A673 (cell line): ENCODE measurements at regions not wholly inside any gene's neighbourhood (a gene's known extent, or its start where the extent isn't known, plus 50 kb on each side); places are given as distances from the start of the nearest gene placed in this dataset.

Experiments
- BruUV-seq: library from RNA; stranded (reverse); fragments of 400-500 nt; replicated peaks from 2 replicates; lab custom pipeline; 2021; lab: Mats Ljungman, UMichigan
- CTCF ChIA-PET: fragments of 300-600 bp; sonication (Branson Sonifier 250); formaldehyde crosslinking; loops from one replicate; lab custom pipeline; 2022; ENCODE audit warnings: antibody characterized with exemption; lab: Charles Lee
- POLR2A ChIA-PET: fragments of 300-600 bp; sonication (Branson Sonifier 250); formaldehyde crosslinking; loops from one replicate; lab custom pipeline; 2022; ENCODE audit warnings: antibody characterized with exemption; ENCODE audit not compliant: low non-redundant PET; lab: Charles Lee
- DNase-seq: peaks from one replicate; pipeline ENCODE4 v3.0.0-alpha.2; 2015; ENCODE audit warnings: low spot score
- H3K27ac ChIP-seq: fragments of 200-600 bp; sonication (generic); 2 replicates; pipeline ENCODE4 v1.5.1; 2016; ENCODE audit warnings: mixed run types, low read depth, mild to moderate bottlenecking, mixed read lengths, antibody characterized with exemption, low read length; ENCODE audit not compliant: poor library complexity, severe bottlenecking
- H3K27me3 ChIP-seq: fragments of 200-600 bp; sonication (generic); replicated peaks from 2 replicates; pipeline ENCODE4 v1.6.1; 2017; ENCODE audit warnings: mixed run types, low read depth, mild to moderate bottlenecking, mixed read lengths, antibody characterized with exemption, low read length; ENCODE audit not compliant: insufficient read depth, poor library complexity
- H3K36me3 ChIP-seq: fragments of 200-600 bp; sonication (generic); 2 replicates; pipeline ENCODE4 v1.6.1; 2016; ENCODE audit warnings: mixed run types, mild to moderate bottlenecking, mixed read lengths, antibody characterized with exemption, low read length; ENCODE audit not compliant: insufficient read depth, poor library complexity, severe bottlenecking
- H3K4me1 ChIP-seq: fragments of 200-600 bp; sonication (generic); 2 replicates; pipeline ENCODE4 v1.6.1; 2017; ENCODE audit warnings: mixed run types, mild to moderate bottlenecking, mixed read lengths, antibody characterized with exemption, low read length; ENCODE audit not compliant: insufficient read depth, poor library complexity, severe bottlenecking
- H3K4me3 ChIP-seq: fragments of 200-600 bp; sonication (generic); 2 replicates; pipeline ENCODE4 v1.5.1; 2016; ENCODE audit warnings: low read depth, mixed run types, mild to moderate bottlenecking, mixed read lengths, low read length; ENCODE audit not compliant: poor library complexity, severe bottlenecking
- H3K9me3 ChIP-seq: fragments of 200-600 bp; sonication (generic); 2 replicates; pipeline ENCODE4 v1.6.1; 2016; ENCODE audit warnings: mixed run types, low read depth, mild to moderate bottlenecking, mixed read lengths, antibody characterized with exemption, low read length; ENCODE audit not compliant: poor library complexity, severe bottlenecking
- EZH2 ChIP-seq: fragments of 200-600 bp; sonication (generic); IDR thresholded peaks from 2 replicates; pipeline ENCODE4 v1.6.1; 2017; ENCODE audit warnings: borderline replicate concordance, low read depth, mild to moderate bottlenecking, mixed read lengths, antibody characterized with exemption, low read length; ENCODE audit not compliant: poor library complexity, severe bottlenecking
- intact Hi-C: fragments of 100-400 bp; cut with micrococcal nuclease; formaldehyde crosslinking; loops from one replicate; pipeline ENCODE4 v1.10.0; 2022; ENCODE audit not compliant: unreplicated experiment
- TF ChIP-seq, protein P1 (sequence below): fragments of 300-800, 200-600 bp; sonication (generic); conservative IDR thresholded peaks from 2 replicates; pipeline ENCODE4 v1.5.1; 2017; ENCODE audit warnings: low read depth, mild to moderate bottlenecking, antibody characterized with exemption, low read length, moderate library complexity, mixed read lengths

DNA sequence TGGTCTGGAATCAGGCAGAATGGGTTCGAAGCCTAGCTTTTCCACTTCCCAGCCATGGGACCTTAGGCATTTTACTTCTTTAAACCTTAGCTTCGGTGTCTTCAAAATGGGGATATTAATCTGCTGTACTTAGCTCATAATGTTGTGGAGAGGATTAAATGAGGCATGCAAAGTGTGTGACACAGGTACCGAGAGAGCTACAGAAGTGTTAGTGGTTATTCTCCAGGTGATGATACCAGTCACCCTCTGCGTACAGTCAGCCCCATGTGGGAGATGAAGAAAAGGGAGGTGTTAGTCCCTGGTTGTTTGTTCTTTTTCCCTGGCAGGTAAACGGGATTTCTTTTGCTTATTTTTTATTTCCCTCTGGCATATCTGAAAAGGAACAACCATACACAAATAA lies 212.1 kb downstream of the PHLDA1 start:
- no peaks in the 10 kb centered on the region for H3K36me3 ChIP-seq
- POLR2A ChIA-PET = no interaction called here
- peaks cover 23% of the 10 kb centered on the region for H3K4me1 ChIP-seq
- CTCF ChIA-PET = no interaction called here
- no peak overlapping the region for H3K27ac ChIP-seq
- intact Hi-C loops = no loop called here
- no peak for DNase-seq
- TF ChIP-seq EZH2 = no peak
- TF ChIP-seq, protein P1, sequence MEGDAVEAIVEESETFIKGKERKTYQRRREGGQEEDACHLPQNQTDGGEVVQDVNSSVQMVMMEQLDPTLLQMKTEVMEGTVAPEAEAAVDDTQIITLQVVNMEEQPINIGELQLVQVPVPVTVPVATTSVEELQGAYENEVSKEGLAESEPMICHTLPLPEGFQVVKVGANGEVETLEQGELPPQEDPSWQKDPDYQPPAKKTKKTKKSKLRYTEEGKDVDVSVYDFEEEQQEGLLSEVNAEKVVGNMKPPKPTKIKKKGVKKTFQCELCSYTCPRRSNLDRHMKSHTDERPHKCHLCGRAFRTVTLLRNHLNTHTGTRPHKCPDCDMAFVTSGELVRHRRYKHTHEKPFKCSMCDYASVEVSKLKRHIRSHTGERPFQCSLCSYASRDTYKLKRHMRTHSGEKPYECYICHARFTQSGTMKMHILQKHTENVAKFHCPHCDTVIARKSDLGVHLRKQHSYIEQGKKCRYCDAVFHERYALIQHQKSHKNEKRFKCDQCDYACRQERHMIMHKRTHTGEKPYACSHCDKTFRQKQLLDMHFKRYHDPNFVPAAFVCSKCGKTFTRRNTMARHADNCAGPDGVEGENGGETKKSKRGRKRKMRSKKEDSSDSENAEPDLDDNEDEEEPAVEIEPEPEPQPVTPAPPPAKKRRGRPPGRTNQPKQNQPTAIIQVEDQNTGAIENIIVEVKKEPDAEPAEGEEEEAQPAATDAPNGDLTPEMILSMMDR = no peak
- no peaks in the 10 kb centered on the region for H3K9me3 ChIP-seq
- H3K4me3 ChIP-seq = no peak overlapping the region
- no TSS peak for BruUV-seq
- H3K27me3 ChIP-seq = no peaks in the 10 kb centered on the region

- Histone ChIP-seq H3K27me3 (no peaks in the 10 kb centered on the region), H3K36me3 (no peaks in the 10 kb centered on the region), H3K4me3 (no peak overlapping the region), H3K4me1 (peaks cover 17% of the 10 kb centered on the region), H3K9me3 (no peaks in the 10 kb centered on the region), H3K27ac (no peak overlapping the region)
- no TSS peak for BruUV-seq
- ChIA-PET POLR2A (no interaction called here), CTCF (no interaction called here)
- TF ChIP-seq EZH2 = no peak
- TF ChIP-seq, protein P1 = no peak
- intact Hi-C loops = no loop called here
- DNase-seq = no peak
Observed at GRCh38 chr12:75818863-75819262, 212.7 kb downstream of the PHLDA1 start.

DNA sequence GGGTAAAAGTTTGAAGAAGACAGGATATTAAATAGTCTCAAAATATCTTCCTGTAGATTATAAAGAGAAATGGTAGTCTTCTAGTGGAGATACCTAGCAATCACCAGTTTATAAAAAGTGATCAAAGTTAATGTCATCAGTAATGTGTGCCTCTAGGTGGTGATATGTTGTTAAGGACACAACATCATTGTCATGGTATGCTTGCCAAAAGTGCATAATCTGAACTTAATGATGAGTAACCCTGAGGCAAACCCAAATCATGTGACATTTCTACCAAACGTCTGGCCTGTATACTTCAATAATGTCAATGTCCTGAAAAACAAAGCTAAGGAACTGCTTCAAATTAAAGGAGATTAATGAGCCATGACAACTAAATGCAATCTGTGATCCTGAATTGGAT lies 214.7 kb downstream of the PHLDA1 start:
- Histone ChIP-seq H3K27me3 (no peaks in the 10 kb centered on the region), H3K4me3 (no peak overlapping the region), H3K9me3 (no peaks in the 10 kb centered on the region), H3K4me1 (peaks cover 11% of the 10 kb centered on the region), H3K27ac (no peak overlapping the region), H3K36me3 (no peaks in the 10 kb centered on the region)
- BruUV-seq = no TSS peak
- ChIA-PET CTCF (no interaction called here), POLR2A (interaction anchor here (0.6 kb wide), 1 partner anchor 117 kb away, joined by 4 read pairs; no protein-coding TSS in a partner anchor)
- DNase-seq = peak; percentile 59
- TF ChIP-seq, protein P1 = peak; percentile 31; the same call in 1 of the 2 replicates
- no peak for TF ChIP-seq EZH2
- intact Hi-C loops = no loop called here
